IPS-18a (cell line): ENCODE measurements at regions not wholly inside any gene's neighbourhood (a gene's known extent, or its start where the extent isn't known, plus 50 kb on each side); places are given as distances from the start of the nearest gene placed in this dataset.

ENCODE experiments used
- H3K27ac ChIP-seq: one replicate; pipeline ENCODE4 v1.5.1; 2013; ENCODE audit warnings: low read length
- H3K27me3 ChIP-seq: one replicate; pipeline ENCODE4 v1.6.1; 2013; ENCODE audit warnings: mild to moderate bottlenecking, low read length; ENCODE audit not compliant: control insufficient read depth, insufficient read depth
- H3K36me3 ChIP-seq: one replicate; pipeline ENCODE4 v1.6.1; 2013; ENCODE audit warnings: low read depth, low read length; ENCODE audit not compliant: control insufficient read depth
- H3K4me1 ChIP-seq: one replicate; pipeline ENCODE4 v1.6.1; 2013; ENCODE audit warnings: low read depth, low read length; ENCODE audit not compliant: control insufficient read depth
- H3K4me3 ChIP-seq: one replicate; pipeline ENCODE4 v1.5.1; 2013; ENCODE audit warnings: low read length
- H3K9ac ChIP-seq: one replicate; pipeline ENCODE4 v1.6.1; 2013; ENCODE audit warnings: mild to moderate bottlenecking, low read length, moderate library complexity
- H3K9me3 ChIP-seq: one replicate; pipeline ENCODE4 v1.6.1; 2013; ENCODE audit warnings: low read depth, low read length; ENCODE audit not compliant: control insufficient read depth

GRCh38 chr21:28110716-28111115 is 882.0 kb downstream of the LTN1 start:
- Histone ChIP-seq H3K4me1 (no peaks in the 10 kb centered on the region), H3K27ac (no peak overlapping the region), H3K36me3 (no peaks in the 10 kb centered on the region), H3K9ac (no peak overlapping the region), H3K27me3 (no peaks in the 10 kb centered on the region), H3K4me3 (no peak overlapping the region), H3K9me3 (no peaks in the 10 kb centered on the region)

- H3K4me1 ChIP-seq = no peaks in the 10 kb centered on the region
- H3K36me3 ChIP-seq = no peaks in the 10 kb centered on the region
- no peak overlapping the region for H3K4me3 ChIP-seq
- no peak overlapping the region for H3K9ac ChIP-seq
- H3K9me3 ChIP-seq = no peaks in the 10 kb centered on the region
- no peak overlapping the region for H3K27ac ChIP-seq
- H3K27me3 ChIP-seq = no peaks in the 10 kb centered on the region
Observed at GRCh38 chr21:28110074-28110473, 882.6 kb downstream of the LTN1 start.

GRCh38 chr21:28106370-28106890 is 886.2 kb downstream of the LTN1 start:
- Histone ChIP-seq H3K27me3 (no peaks in the 10 kb centered on the region), H3K9ac (no peak overlapping the region), H3K9me3 (no peaks in the 10 kb centered on the region), H3K4me3 (no peak overlapping the region), H3K36me3 (no peaks in the 10 kb centered on the region), H3K27ac (no peak overlapping the region), H3K4me1 (no peaks in the 10 kb centered on the region)

- Histone ChIP-seq H3K27me3 (no peaks in the 10 kb centered on the region), H3K36me3 (no peaks in the 10 kb centered on the region), H3K4me1 (no peaks in the 10 kb centered on the region), H3K4me3 (no peak overlapping the region), H3K9me3 (no peaks in the 10 kb centered on the region), H3K9ac (no peak overlapping the region), H3K27ac (no peak overlapping the region)
Observed at GRCh38 chr21:28104346-28104745, 888.3 kb downstream of the LTN1 start.

- H3K36me3 ChIP-seq = no peaks in the 10 kb centered on the region
- no peaks in the 10 kb centered on the region for H3K27me3 ChIP-seq
- no peak overlapping the region for H3K27ac ChIP-seq
- H3K4me1 ChIP-seq = no peaks in the 10 kb centered on the region
- H3K4me3 ChIP-seq = no peak overlapping the region
- H3K9me3 ChIP-seq = no peaks in the 10 kb centered on the region
- no peak overlapping the region for H3K9ac ChIP-seq
Observed at GRCh38 chr21:28100366-28100765, 892.3 kb downstream of the LTN1 start.

- no peaks in the 10 kb centered on the region for H3K27me3 ChIP-seq
- H3K4me1 ChIP-seq = no peaks in the 10 kb centered on the region
- H3K9ac ChIP-seq = no peak overlapping the region
- no peak overlapping the region for H3K27ac ChIP-seq
- H3K4me3 ChIP-seq = no peak overlapping the region
- H3K9me3 ChIP-seq = no peaks in the 10 kb centered on the region
- H3K36me3 ChIP-seq = no peaks in the 10 kb centered on the region
Observed at GRCh38 chr21:28099001-28099705, 893.5 kb downstream of the LTN1 start.

- H3K4me3 ChIP-seq = no peak overlapping the region
Observed at GRCh38 chr21:28091466-28091865, 901.2 kb downstream of the LTN1 start.

GRCh38 chr21:28090546-28090945 is 902.1 kb downstream of the LTN1 start:
- Histone ChIP-seq H3K4me3 (no peak overlapping the region), H3K27me3 (no peaks in the 10 kb centered on the region), H3K4me1 (no peaks in the 10 kb centered on the region)

More at GRCh38 chr21:28091466-28091865, 901.2 kb downstream of the LTN1 start:
- H3K27ac ChIP-seq = no peak overlapping the region
- H3K9me3 ChIP-seq = no peaks in the 10 kb centered on the region
- no peaks in the 10 kb centered on the region for H3K4me1 ChIP-seq
- H3K9ac ChIP-seq = no peak overlapping the region
- H3K36me3 ChIP-seq = no peaks in the 10 kb centered on the region
- H3K27me3 ChIP-seq = no peaks in the 10 kb centered on the region

GRCh38 chr21:28089599-28090441 is 902.9 kb downstream of the LTN1 start:
- no peak overlapping the region for H3K4me3 ChIP-seq

More at GRCh38 chr21:28090546-28090945, 902.1 kb downstream of the LTN1 start:
- H3K9ac ChIP-seq = no peak overlapping the region
- H3K27ac ChIP-seq = no peak overlapping the region
- H3K9me3 ChIP-seq = no peaks in the 10 kb centered on the region
- no peaks in the 10 kb centered on the region for H3K36me3 ChIP-seq

GRCh38 chr21:28086861-28087581 is 905.7 kb downstream of the LTN1 start:
- Histone ChIP-seq H3K36me3 (no peaks in the 10 kb centered on the region), H3K4me3 (no peak overlapping the region), H3K9me3 (no peaks in the 10 kb centered on the region), H3K9ac (no peak overlapping the region), H3K27ac (no peak overlapping the region), H3K4me1 (no peaks in the 10 kb centered on the region), H3K27me3 (no peaks in the 10 kb centered on the region)

More at GRCh38 chr21:28089599-28090441, 902.9 kb downstream of the LTN1 start:
- H3K36me3 ChIP-seq = no peaks in the 10 kb centered on the region
- no peaks in the 10 kb centered on the region for H3K27me3 ChIP-seq
- no peaks in the 10 kb centered on the region for H3K4me1 ChIP-seq
- H3K9me3 ChIP-seq = no peaks in the 10 kb centered on the region
- no peak overlapping the region for H3K27ac ChIP-seq
- no peak overlapping the region for H3K9ac ChIP-seq

- Histone ChIP-seq H3K36me3 (no peaks in the 10 kb centered on the region), H3K9ac (no peak overlapping the region), H3K4me1 (no peaks in the 10 kb centered on the region), H3K9me3 (no peaks in the 10 kb centered on the region), H3K4me3 (no peak overlapping the region), H3K27me3 (no peaks in the 10 kb centered on the region), H3K27ac (no peak overlapping the region)
Observed at GRCh38 chr21:28084951-28085350, 907.7 kb downstream of the LTN1 start.
